ENCODE measurements at regions not wholly inside any gene's neighbourhood (a gene's known extent, or its start where the extent isn't known, plus 50 kb on each side); places are given as distances from the start of the nearest gene placed in this dataset.

DNA sequence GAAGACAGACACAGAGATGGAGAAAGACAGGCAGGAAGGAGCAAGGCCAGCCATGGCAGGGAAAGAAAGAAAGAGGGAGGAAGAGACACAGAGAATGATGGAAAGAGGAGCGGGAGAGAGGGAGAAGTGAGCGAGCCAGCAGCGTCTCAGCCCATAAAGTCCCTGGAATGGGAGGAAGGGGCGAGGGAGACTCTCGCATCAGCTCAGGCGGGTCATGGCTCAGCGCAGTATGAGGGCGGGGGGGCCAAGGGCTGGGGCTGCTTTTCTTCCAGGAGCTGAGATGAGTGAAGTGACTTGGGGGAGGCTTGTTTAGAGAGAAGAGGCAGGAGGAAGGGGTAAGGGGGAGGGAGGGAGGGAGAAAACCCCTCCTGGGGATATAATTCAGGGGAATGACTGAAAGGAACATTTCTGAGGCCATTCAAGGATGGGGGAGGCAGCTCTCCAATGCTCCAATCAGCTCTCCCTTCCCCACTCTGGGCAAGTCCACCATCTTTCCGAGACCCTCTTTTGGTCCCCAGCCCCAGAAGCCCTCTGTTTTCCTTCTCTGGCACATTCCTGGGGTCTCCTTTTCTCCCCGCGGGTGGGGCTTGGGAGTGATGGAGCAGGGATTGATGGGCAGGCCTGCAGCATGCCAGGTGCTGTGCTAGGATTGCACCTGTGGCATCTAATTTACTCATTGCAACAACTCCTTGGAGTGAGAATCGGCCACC, 87.9 kb downstream of the HIF1AN start:
- no peak for TF ChIP-seq POLR2A (IDR thresholded peaks at IDR 0.05; ENCODE audit: low read depth, low read length)
- TF ChIP-seq BHLHE40 (IDR thresholded peaks at IDR 0.05; ENCODE audit: low read depth, low read length), result no peak
- no peak for TF ChIP-seq CTCF (conservative IDR thresholded peaks at IDR 0.05; ENCODE audit: low read depth, low read length)
- TF ChIP-seq RCOR1 (IDR thresholded peaks at IDR 0.05; ENCODE audit: insufficient replicate concordance, low read length), result no peak
- TF ChIP-seq, protein P1, sequence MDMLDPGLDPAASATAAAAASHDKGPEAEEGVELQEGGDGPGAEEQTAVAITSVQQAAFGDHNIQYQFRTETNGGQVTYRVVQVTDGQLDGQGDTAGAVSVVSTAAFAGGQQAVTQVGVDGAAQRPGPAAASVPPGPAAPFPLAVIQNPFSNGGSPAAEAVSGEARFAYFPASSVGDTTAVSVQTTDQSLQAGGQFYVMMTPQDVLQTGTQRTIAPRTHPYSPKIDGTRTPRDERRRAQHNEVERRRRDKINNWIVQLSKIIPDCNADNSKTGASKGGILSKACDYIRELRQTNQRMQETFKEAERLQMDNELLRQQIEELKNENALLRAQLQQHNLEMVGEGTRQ (IDR thresholded peaks at IDR 0.05; ENCODE audit: low read depth, low read length), result no peak
- TF ChIP-seq RFX5 (IDR thresholded peaks at IDR 0.05; ENCODE audit: low read depth, low read length), result no peak
- TF ChIP-seq NFE2L2 (IDR thresholded peaks at IDR 0.05; ENCODE audit: low read depth, low read length), result no peak
- TF ChIP-seq SMC3 (IDR thresholded peaks at IDR 0.05; ENCODE audit: low read depth, low read length), result no peak
- no peak for TF ChIP-seq MAFK (IDR thresholded peaks at IDR 0.05; ENCODE audit: low read depth, low read length)
- no peak for TF ChIP-seq RAD21 (IDR thresholded peaks at IDR 0.05; ENCODE audit: low read length)
